ENCODE measurements at regions not wholly inside any gene's neighbourhood (a gene's known extent, or its start where the extent isn't known, plus 50 kb on each side); places are given as distances from the start of the nearest gene placed in this dataset.
A peak's percentile ranks its signal among the peaks of the same experiment; 100 is the strongest.

GRCh38 chr20:39259010-39259803 is 297.1 kb downstream of the DHX35 start:
- no peak for DNase-seq

GRCh38 chr20:39258253-39258652 is 296.1 kb downstream of the DHX35 start:
- no peak for DNase-seq

- DNase-seq, result no peak
Observed at GRCh38 chr20:39253051-39253755, 291.1 kb downstream of the DHX35 start.

- no peak for DNase-seq
Observed at GRCh38 chr20:39252035-39252434, 289.9 kb downstream of the DHX35 start.

- DNase-seq, result no peak
Observed at GRCh38 chr20:39249798-39250197, 287.7 kb downstream of the DHX35 start.

GRCh38 chr20:39248862-39249485 is 286.8 kb downstream of the DHX35 start:
- no peak for DNase-seq

GRCh38 chr20:39248171-39248861 is 286.2 kb downstream of the DHX35 start:
- DNase-seq, result no peak

GRCh38 chr20:39246436-39246835 is 284.3 kb downstream of the DHX35 start:
- no peak for DNase-seq

DNA sequence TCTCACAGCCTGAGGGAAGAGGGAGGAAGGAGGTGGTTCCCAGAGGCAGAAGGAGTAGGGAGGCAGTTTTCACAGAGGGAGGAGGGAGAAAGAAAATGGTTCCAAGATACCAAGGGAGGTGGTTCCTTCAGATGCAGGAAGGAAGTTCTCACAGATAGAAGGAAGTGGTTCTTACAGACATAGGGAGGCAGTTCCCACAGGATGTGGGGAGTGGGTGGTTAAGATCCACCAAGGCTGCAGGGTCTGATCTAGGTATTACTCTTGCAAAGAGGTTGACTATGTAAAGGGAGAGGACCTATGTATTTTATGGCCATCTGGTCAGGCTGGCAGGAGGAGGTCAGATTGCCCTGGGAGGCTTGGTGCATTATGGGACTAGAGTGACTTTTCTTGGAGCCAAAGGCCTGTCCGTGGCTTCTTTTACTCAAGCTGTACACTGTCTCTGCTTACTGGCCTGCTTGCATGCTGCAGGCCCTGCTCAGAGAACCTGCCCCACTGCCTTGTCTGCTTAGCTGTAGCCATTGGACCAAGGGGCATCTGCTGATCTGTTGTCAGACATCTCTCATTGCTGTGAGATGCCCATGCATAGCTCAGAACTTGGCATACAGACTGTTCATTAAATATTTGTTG is 283.7 kb downstream of the DHX35 start:
- no peak for DNase-seq

DNA sequence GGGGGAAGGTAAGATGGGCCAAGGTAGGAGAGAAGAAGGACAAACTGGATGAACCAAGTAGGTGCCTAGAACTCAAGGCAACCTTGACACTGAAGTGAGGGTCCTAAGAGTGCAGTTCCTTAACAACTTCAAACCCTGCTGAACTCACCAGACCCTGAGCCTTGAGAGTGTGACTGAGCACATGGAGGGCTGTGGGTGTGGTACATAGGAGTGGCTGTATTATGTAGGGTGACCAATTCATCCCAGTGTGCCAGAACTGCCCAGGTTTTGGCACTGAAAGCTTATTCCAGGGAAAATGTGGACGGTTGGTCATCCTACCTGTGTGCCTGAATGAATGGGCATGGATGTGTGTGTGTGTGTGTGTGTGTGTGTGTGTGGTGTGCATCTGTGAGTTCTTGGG is 281.8 kb downstream of the DHX35 start:
- DNase-seq, result no peak

GRCh38 chr20:39242614-39243013 is 280.5 kb downstream of the DHX35 start:
- DNase-seq, result no peak

GRCh38 chr20:39234520-39235095 is 272.5 kb downstream of the DHX35 start:
- peak; percentile 32 for DNase-seq

DNA sequence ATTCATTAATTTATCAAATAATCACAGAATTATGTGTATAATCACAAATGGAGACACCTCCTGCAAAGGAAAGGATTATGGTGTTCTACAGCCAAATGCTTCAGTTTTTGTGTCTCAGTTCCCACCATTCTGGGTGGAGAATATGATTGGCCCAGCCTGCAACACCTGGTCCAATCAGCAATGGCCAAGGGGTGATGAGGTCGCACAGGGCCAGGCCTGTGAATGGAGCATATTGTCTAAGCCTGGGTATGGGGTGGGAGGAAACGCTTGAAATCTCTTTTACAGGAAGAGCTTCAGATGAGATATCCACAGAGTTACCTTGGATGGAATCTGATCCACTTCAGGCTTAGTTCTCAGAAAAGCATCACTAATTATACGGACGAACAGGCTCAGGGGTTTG is 271.6 kb downstream of the DHX35 start:
- no peak for DNase-seq

DNA sequence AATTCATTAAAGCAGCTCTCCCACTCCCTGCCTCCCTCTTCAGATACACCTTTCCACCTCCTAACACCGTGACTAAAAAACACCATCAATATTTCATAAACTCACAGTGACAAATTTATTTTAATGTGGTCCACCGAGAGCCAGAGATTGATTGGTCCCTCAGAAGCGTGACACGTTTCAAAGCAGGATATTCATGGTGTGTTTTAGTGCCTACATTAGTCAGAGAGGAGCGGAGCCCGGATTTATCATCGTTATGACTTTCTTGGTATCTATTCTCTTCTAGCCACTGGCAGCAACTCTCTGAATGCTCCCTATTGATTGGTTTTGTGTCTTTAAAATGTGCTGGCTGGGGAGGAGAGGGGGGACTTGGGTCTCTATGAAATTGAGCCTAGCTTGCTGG is 265.3 kb downstream of the DHX35 start:
- DNase-seq, result no peak

DNA sequence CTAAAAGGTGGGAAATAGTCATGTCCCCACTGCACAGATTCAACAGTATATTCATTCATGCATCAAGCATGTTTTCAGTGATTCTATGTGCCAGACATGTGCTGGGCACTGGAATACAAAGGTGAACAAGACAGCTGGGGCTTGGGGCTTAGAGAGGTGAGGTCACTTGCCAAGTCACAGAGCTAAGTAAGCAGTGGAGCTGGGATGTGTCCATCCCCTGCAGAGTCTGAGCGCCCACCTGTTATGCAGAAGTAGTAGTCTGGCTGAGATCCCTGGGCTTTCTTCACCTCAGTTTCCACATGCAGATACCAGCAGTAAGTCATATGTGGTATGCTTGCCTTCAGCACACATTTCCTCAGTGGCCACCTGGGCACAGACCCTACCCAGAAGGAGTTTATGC is 263.8 kb downstream of the DHX35 start:
- no peak for DNase-seq

DNA sequence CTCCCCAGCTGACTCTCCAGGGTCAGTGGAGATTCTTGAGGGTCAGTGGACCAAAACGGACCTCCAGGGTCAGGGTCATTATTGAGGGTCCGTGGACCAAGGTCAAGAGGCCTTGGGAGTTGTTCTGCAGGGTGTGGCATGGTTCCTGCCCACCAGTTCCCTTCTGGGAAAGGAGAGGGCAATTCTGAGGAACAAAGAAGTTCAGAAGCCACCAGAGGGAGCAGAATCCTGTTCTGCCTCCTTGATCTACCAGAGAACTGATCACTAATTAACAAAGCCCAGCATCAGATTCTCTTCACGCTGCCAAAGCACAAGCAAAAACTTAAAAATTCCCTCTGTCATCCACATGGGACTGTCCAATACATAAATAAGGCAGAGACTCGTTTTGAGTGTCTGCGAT is 263.4 kb downstream of the DHX35 start:
- DNase-seq, result no peak

- no peak for DNase-seq
Observed at GRCh38 chr20:39222101-39222500, 260.0 kb downstream of the DHX35 start.

DNA sequence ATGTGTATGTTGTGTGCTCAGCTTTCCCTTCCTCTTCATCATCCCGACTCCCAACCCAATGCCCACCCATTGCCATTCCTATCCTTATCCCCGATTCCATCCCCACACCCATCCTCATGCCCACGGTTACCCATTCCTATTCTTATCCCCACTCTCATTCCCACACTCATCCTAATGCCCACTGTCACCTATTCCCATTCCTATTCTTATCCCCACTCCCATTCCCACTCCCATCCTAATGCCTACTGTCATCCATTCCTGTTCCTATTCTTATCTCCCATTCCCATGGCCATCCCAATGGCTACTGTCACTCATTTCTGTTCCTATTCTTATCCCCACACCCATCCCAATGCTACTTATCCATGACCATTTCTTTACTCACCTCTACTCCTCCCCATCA is 254.1 kb downstream of the DHX35 start:
- no peak for DNase-seq

DNA sequence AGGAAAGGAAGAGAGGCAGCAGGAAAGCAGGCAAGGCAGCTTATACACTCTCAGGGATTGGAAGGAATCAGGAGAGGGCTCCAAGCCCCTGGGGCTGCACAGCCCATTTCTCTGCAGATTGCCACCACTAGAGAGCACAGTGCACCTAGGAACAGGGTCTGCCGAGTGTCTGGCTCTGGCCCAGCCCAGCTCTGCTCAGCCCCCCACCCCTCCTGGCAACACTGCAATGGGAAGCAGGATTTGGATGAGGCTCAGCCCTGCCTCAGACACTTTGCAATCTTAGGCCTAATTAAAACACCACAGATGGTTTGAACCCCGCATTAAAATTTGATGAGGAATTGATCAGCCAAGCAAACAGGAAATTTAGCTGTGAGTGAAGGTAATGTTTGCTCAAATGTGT is 252.7 kb downstream of the DHX35 start:
- DNase-seq, result no peak

- DNase-seq, result no peak
Observed at GRCh38 chr20:39213476-39214145, 251.5 kb downstream of the DHX35 start.

- no peak for DNase-seq
Observed at GRCh38 chr20:39211060-39211748, 249.1 kb downstream of the DHX35 start.
